SK-N-SH (cell line): ENCODE measurements at regions not wholly inside any gene's neighbourhood (a gene's known extent, or its start where the extent isn't known, plus 50 kb on each side); places are given as distances from the start of the nearest gene placed in this dataset.

Experiments
- CTCF ChIA-PET: fragments of 300-600, 350-600 bp; formaldehyde crosslinking; extraction: SDS; loops from one replicate; lab custom pipeline; 2021; lab: Yijun Ruan, JAX
- POLR2A ChIA-PET: fragments of 350-600 bp; sonication (Branson Sonifier 250); formaldehyde crosslinking; extraction: SDS; loops from one replicate; lab custom pipeline; 2020; ENCODE audit warnings: antibody characterized with exemption, inconsistent platforms; lab: Yijun Ruan, JAX
- DNase-seq: peaks from one replicate; pipeline ENCODE4 v3.0.0; 2012
- H2AFZ ChIP-seq: fragments of 200-600 bp; sonication (generic); 2 replicates; pipeline ENCODE4 v1.8.1; 2016; ENCODE audit warnings: antibody characterized with exemption, mild to moderate bottlenecking, low read depth
- H3F3A ChIP-seq: fragments of 200-600 bp; sonication (generic); replicated peaks from 2 replicates; pipeline ENCODE3; 2016; ENCODE audit warnings: antibody characterized with exemption, mild to moderate bottlenecking; ENCODE audit not compliant: insufficient read depth
- H3K27ac ChIP-seq, 2 experiments: fragments of 200-500 bp in 1 of 2; fragments of 200-600 bp in 1 of 2; sonication (Bioruptor generic) in 1 of 2; sonication (generic), shearing (Covaris generic) in 1 of 2; 2 replicates each; pipeline versions ENCODE4 v1.5.1 to v1.6.1; 2014 to 2016; ENCODE audit warnings: low read depth in 2 of 2, inconsistent platforms in 1 of 2, low read length in 1 of 2, mild to moderate bottlenecking in 1 of 2, mixed read lengths in 1 of 2
- H3K27me3 ChIP-seq: fragments of 200-600 bp; sonication (generic), shearing (Covaris generic); 2 replicates; pipeline ENCODE4 v1.6.1; 2016; ENCODE audit warnings: mixed run types; ENCODE audit not compliant: insufficient read depth
- H3K36me3 ChIP-seq, 2 experiments: fragments of 200-500 bp in 1 of 2; fragments of 200-600 bp in 1 of 2; sonication (Bioruptor generic) in 1 of 2; sonication (generic) in 1 of 2; replicated peaks in 1 of 2; 2 replicates each; pipeline versions ENCODE3 to v1.5.1; 2014 to 2016; ENCODE audit warnings: low read length in 1 of 2, mild to moderate bottlenecking in 1 of 2; ENCODE audit not compliant: insufficient read depth in 2 of 2, control insufficient read depth in 1 of 2
- H3K4me1 ChIP-seq, 2 experiments: fragments of 200-500 bp in 1 of 2; fragments of 200-600 bp in 1 of 2; sonication (Bioruptor generic) in 1 of 2; sonication (generic), shearing (Covaris generic) in 1 of 2; 2 replicates each; pipeline versions ENCODE4 v1.5.1 to v1.6.1; 2014 to 2016; ENCODE audit warnings: low read depth in 1 of 2, low read length in 1 of 2, mixed run types in 1 of 2; ENCODE audit not compliant: insufficient read depth in 2 of 2, control insufficient read depth in 1 of 2
- H3K4me2 ChIP-seq: fragments of 200-600 bp; sonication (generic), shearing (Covaris generic); 2 replicates; pipeline ENCODE4 v1.6.1; 2017; ENCODE audit warnings: mixed run types
- H3K4me3 ChIP-seq, 2 experiments: fragments of 200-500 bp in 1 of 2; fragments of 200-600 bp in 1 of 2; sonication (Bioruptor generic) in 1 of 2; sonication (generic), shearing (Covaris generic) in 1 of 2; 2 replicates each; pipeline versions ENCODE4 v1.5.1 to v1.8.1; 2014 to 2016; ENCODE audit warnings: low read depth in 2 of 2, inconsistent platforms in 1 of 2, low read length in 1 of 2, mild to moderate bottlenecking in 1 of 2, mixed read lengths in 1 of 2, moderate library complexity in 1 of 2
- H3K79me2 ChIP-seq: fragments of 200-600 bp; sonication (generic); 2 replicates; pipeline ENCODE4 v1.8.1; 2017; ENCODE audit warnings: mild to moderate bottlenecking; ENCODE audit not compliant: insufficient read depth
- H3K9ac ChIP-seq: fragments of 200-600 bp; sonication (generic); 2 replicates; pipeline ENCODE4 v1.6.1; 2017; ENCODE audit warnings: mixed run types
- H3K9me2 ChIP-seq: fragments of 200-600 bp; sonication (generic); 2 replicates; pipeline ENCODE4 v1.6.1; 2017; ENCODE audit warnings: mixed run types
- H3K9me3 ChIP-seq: fragments of 200-600 bp; sonication (generic); 2 replicates; pipeline ENCODE4 v1.6.1; 2017; ENCODE audit warnings: mixed run types, mild to moderate bottlenecking, moderate library complexity
- H4K20me1 ChIP-seq: fragments of 200-600 bp; sonication (generic); 2 replicates; pipeline ENCODE4 v1.6.1; 2017; ENCODE audit warnings: mild to moderate bottlenecking, mixed run types; ENCODE audit not compliant: insufficient read depth
- CTCF ChIP-seq: fragments of 200-600 bp; sonication (generic); IDR thresholded peaks from 2 replicates; pipeline ENCODE4 v1.6.1; 2017; ENCODE audit warnings: antibody characterized with exemption, mild to moderate bottlenecking, moderate library complexity
- ELF1 ChIP-seq: IDR thresholded peaks from 2 replicates; pipeline ENCODE4 v1.4.0; 2012
- EP300 ChIP-seq, 2 experiments: IDR thresholded peaks; 2 replicates each; pipeline versions ENCODE4 v1.4.0 to v1.6.1; 2012; ENCODE audit warnings: borderline replicate concordance in 1 of 2, low read depth in 1 of 2, low read length in 1 of 2
- FOSL2 ChIP-seq: IDR thresholded peaks from 2 replicates; pipeline ENCODE4 v1.4.0; 2012; ENCODE audit warnings: low read depth, mild to moderate bottlenecking, moderate library complexity, borderline replicate concordance
- FOXM1 ChIP-seq: IDR thresholded peaks from 2 replicates; pipeline ENCODE4 v1.4.0; 2012; ENCODE audit warnings: low read depth, mild to moderate bottlenecking
- GABPA ChIP-seq: IDR thresholded peaks from 2 replicates; pipeline ENCODE4 v1.4.0; 2012; ENCODE audit warnings: low read depth, mild to moderate bottlenecking
- GATA2 ChIP-seq: sonication (generic); formaldehyde crosslinking; IDR thresholded peaks from 2 replicates; pipeline ENCODE4 v1.5.0; 2020; ENCODE audit warnings: mild to moderate bottlenecking, missing genetic modification reagents
- JUND ChIP-seq: IDR thresholded peaks from 2 replicates; pipeline ENCODE4 v1.4.0; 2012
- MAX ChIP-seq: IDR thresholded peaks from 2 replicates; pipeline ENCODE4 v1.4.0; 2012; ENCODE audit warnings: low read depth
- MEF2A ChIP-seq: IDR thresholded peaks from 2 replicates; pipeline ENCODE4 v1.4.0; 2012; ENCODE audit warnings: low read depth, borderline replicate concordance
- MXI1 ChIP-seq: IDR thresholded peaks from 2 replicates; pipeline ENCODE4 v1.6.1; 2012; ENCODE audit warnings: mild to moderate bottlenecking, low read depth, low read length, improper control_type of control experiment
- NFIC ChIP-seq: IDR thresholded peaks from 2 replicates; pipeline ENCODE4 v1.4.0; 2012; ENCODE audit warnings: borderline replicate concordance
- NRF1 ChIP-seq: IDR thresholded peaks from 2 replicates; pipeline ENCODE4 v1.6.1; 2012; ENCODE audit warnings: low read depth, mild to moderate bottlenecking, low read length
- PBX3 ChIP-seq: IDR thresholded peaks from 2 replicates; pipeline ENCODE4; 2012
- POLR2AphosphoS5 ChIP-seq: IDR thresholded peaks from 2 replicates; pipeline ENCODE4 v1.6.1; 2012; ENCODE audit warnings: low read depth, low read length
- RAD21 ChIP-seq: IDR thresholded peaks from 2 replicates; pipeline ENCODE4 v1.6.1; 2012; ENCODE audit warnings: mild to moderate bottlenecking, low read length
- RFX5 ChIP-seq: IDR thresholded peaks from 2 replicates; pipeline ENCODE4 v1.6.1; 2012; ENCODE audit warnings: mild to moderate bottlenecking, improper control_type of control experiment, low read length
- SMC3 ChIP-seq: IDR thresholded peaks from 2 replicates; pipeline ENCODE4 v1.6.1; 2012; ENCODE audit warnings: low read depth, low read length, improper control_type of control experiment
- TAF1 ChIP-seq: IDR thresholded peaks from 2 replicates; pipeline ENCODE4 v1.6.1; 2012; ENCODE audit warnings: low read depth, mild to moderate bottlenecking, low read length, moderate library complexity, borderline replicate concordance
- TCF12 ChIP-seq: IDR thresholded peaks from 2 replicates; pipeline ENCODE4 v1.4.0; 2012
- TEAD4 ChIP-seq: IDR thresholded peaks from 2 replicates; pipeline ENCODE4 v1.4.0; 2012; ENCODE audit warnings: mild to moderate bottlenecking, borderline replicate concordance; ENCODE audit not compliant: insufficient read depth
- USF1 ChIP-seq: IDR thresholded peaks from 2 replicates; pipeline ENCODE4 v1.4.0; 2012; ENCODE audit warnings: low read depth, borderline replicate concordance
- YY1 ChIP-seq: IDR thresholded peaks from 2 replicates; pipeline ENCODE4 v1.4.0; 2012; ENCODE audit warnings: low read depth, mild to moderate bottlenecking
- WGBS: methylation state at CpG from one replicate; pipeline ENCODE4 v1.1.6; 2017; ENCODE audit warnings: low lambda C conversion rate; 5-methylcytosine and 5-hydroxymethylcytosine counted together
- TF ChIP-seq, protein P1 (sequence below): IDR thresholded peaks from 2 replicates; pipeline ENCODE4 v1.6.1; 2012; ENCODE audit warnings: mild to moderate bottlenecking, low read depth, low read length, moderate library complexity
- TF ChIP-seq, protein P2 (sequence below): IDR thresholded peaks from 2 replicates; pipeline ENCODE4 v1.4.0; 2012; ENCODE audit warnings: low read depth, borderline replicate concordance
- TF ChIP-seq, protein P3 (sequence below): fragments of 150-350 bp; IDR thresholded peaks from 2 replicates; pipeline ENCODE4 v1.6.1; 2016; ENCODE audit warnings: mild to moderate bottlenecking, low read depth, low read length

DNA sequence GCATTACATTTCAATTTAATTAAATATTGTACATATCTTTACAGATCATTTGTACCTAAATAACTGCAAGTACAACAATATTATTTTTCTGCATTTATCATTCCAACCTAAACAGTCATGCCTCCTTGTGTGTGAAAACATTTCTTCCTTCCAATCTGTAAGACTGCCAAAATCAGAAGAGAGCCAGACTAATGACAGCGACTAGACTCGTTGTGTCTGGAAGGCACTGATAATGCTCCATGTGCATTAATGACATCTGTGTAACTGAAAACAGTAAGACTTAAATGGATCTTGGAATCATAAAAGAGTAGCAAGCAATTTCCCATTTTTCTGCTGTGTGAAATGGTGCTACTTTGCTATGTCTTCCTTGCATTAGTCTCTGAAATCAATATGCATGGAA, 278.0 kb upstream of the DSEL start:
- no peak overlapping the region for H3K4me3 ChIP-seq
- no peaks in the 10 kb centered on the region for H4K20me1 ChIP-seq
- no peaks in the 10 kb centered on the region; a peak in 2 of 4 replicates for H3K4me1 ChIP-seq
- no peaks in the 10 kb centered on the region for H3K9me2 ChIP-seq
- H3K9me3 ChIP-seq: no peaks in the 10 kb centered on the region
- H2AFZ ChIP-seq: no peak overlapping the region
- no peaks in the 10 kb centered on the region for H3K79me2 ChIP-seq
- DNase-seq: peak; percentile 7
- no peaks in the 10 kb centered on the region for H3K36me3 ChIP-seq
- H3K27me3 ChIP-seq: no peaks in the 10 kb centered on the region
- no peaks in the 10 kb centered on the region for H3F3A ChIP-seq
- POLR2A ChIA-PET: no interaction called here
- WGBS: 22% methylated on average over 2 of the region's 2 CpGs
- H3K4me2 ChIP-seq: no peak overlapping the region
- CTCF ChIA-PET: no interaction called here
- no peak for TF ChIP-seq GATA2 (CRISPR knock-in tag)
- no peak for TF ChIP-seq ELF1
- TF ChIP-seq JUND: 0 out of 2 replicates have a peak, but pooled peaks have one; percentile 24
- TF ChIP-seq EP300 (IDR thresholded peaks at IDR 0.05; ENCODE audit: borderline replicate concordance in 1 of 2, low read depth in 1 of 2, low read length in 1 of 2): peak; percentile 16 to 20; a peak in 1 of 4 replicates
- TF ChIP-seq RFX5: no peak
- TF ChIP-seq CTCF: no peak
- no peak for TF ChIP-seq FOSL2
- no peak for TF ChIP-seq MEF2A
- TF ChIP-seq PBX3: peak; percentile 25
- no peak for TF ChIP-seq MAX
- TF ChIP-seq FOXM1: no peak
- no peak for TF ChIP-seq TEAD4
- TF ChIP-seq, protein P1, sequence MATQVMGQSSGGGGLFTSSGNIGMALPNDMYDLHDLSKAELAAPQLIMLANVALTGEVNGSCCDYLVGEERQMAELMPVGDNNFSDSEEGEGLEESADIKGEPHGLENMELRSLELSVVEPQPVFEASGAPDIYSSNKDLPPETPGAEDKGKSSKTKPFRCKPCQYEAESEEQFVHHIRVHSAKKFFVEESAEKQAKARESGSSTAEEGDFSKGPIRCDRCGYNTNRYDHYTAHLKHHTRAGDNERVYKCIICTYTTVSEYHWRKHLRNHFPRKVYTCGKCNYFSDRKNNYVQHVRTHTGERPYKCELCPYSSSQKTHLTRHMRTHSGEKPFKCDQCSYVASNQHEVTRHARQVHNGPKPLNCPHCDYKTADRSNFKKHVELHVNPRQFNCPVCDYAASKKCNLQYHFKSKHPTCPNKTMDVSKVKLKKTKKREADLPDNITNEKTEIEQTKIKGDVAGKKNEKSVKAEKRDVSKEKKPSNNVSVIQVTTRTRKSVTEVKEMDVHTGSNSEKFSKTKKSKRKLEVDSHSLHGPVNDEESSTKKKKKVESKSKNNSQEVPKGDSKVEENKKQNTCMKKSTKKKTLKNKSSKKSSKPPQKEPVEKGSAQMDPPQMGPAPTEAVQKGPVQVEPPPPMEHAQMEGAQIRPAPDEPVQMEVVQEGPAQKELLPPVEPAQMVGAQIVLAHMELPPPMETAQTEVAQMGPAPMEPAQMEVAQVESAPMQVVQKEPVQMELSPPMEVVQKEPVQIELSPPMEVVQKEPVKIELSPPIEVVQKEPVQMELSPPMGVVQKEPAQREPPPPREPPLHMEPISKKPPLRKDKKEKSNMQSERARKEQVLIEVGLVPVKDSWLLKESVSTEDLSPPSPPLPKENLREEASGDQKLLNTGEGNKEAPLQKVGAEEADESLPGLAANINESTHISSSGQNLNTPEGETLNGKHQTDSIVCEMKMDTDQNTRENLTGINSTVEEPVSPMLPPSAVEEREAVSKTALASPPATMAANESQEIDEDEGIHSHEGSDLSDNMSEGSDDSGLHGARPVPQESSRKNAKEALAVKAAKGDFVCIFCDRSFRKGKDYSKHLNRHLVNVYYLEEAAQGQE: no peak
- no peak for TF ChIP-seq POLR2AphosphoS5
- no peak for TF ChIP-seq SMC3
- TF ChIP-seq NFIC: peak; percentile 42; the same call in 1 of the 2 replicates
- TF ChIP-seq, protein P2, sequence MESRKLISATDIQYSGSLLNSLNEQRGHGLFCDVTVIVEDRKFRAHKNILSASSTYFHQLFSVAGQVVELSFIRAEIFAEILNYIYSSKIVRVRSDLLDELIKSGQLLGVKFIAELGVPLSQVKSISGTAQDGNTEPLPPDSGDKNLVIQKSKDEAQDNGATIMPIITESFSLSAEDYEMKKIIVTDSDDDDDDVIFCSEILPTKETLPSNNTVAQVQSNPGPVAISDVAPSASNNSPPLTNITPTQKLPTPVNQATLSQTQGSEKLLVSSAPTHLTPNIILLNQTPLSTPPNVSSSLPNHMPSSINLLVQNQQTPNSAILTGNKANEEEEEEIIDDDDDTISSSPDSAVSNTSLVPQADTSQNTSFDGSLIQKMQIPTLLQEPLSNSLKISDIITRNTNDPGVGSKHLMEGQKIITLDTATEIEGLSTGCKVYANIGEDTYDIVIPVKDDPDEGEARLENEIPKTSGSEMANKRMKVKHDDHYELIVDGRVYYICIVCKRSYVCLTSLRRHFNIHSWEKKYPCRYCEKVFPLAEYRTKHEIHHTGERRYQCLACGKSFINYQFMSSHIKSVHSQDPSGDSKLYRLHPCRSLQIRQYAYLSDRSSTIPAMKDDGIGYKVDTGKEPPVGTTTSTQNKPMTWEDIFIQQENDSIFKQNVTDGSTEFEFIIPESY: no peak
- TF ChIP-seq TAF1: no peak
- peak; percentile 54; the same call in 1 of the 2 replicates for TF ChIP-seq TCF12
- TF ChIP-seq, protein P3, sequence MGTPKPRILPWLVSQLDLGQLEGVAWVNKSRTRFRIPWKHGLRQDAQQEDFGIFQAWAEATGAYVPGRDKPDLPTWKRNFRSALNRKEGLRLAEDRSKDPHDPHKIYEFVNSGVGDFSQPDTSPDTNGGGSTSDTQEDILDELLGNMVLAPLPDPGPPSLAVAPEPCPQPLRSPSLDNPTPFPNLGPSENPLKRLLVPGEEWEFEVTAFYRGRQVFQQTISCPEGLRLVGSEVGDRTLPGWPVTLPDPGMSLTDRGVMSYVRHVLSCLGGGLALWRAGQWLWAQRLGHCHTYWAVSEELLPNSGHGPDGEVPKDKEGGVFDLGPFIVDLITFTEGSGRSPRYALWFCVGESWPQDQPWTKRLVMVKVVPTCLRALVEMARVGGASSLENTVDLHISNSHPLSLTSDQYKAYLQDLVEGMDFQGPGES: no peak
- TF ChIP-seq GABPA: no peak
- TF ChIP-seq USF1: no peak
- no peak for TF ChIP-seq YY1
- no peak for TF ChIP-seq NRF1
- TF ChIP-seq MXI1: peak; percentile 53; the same call in 1 of the 2 replicates
- no peak for TF ChIP-seq RAD21
- H3K9ac ChIP-seq: no peak overlapping the region
- no peak overlapping the region for H3K27ac ChIP-seq
